Gastroesophageal sphincter (tissue), 4 donors: ENCODE measurements at regions not wholly inside any gene's neighbourhood (a gene's known extent, or its start where the extent isn't known, plus 50 kb on each side); places are given as distances from the start of the nearest gene placed in this dataset.
A peak's percentile ranks its signal among the peaks of the same experiment; 100 is the strongest.

Experiments
- ATAC-seq: fragments of 150-250 bp; one replicate; pipeline ENCODE4 v1.9.1; 2016; ENCODE audit warnings: mild to moderate bottlenecking, moderate library complexity
- H3K27ac ChIP-seq, 4 donors: fragments of 200-600 bp; sonication (generic) in 3 of 4; 1 replicate in 3 of 4; 2 replicates in 1 of 4; pipeline ENCODE4 v1.5.1; 2016 to 2019
- H3K27me3 ChIP-seq: fragments of 200-600 bp; sonication (generic); one replicate; pipeline ENCODE4 v1.5.1; 2019
- H3K36me3 ChIP-seq, 2 donors: fragments of 200-600 bp; sonication (generic); one replicate each; pipeline ENCODE4 v1.5.1; 2019; ENCODE audit warnings: control low read depth in 1 of 2
- H3K4me1 ChIP-seq, 3 donors: fragments of 200-600 bp; sonication (generic); 1 replicate in 2 of 3; 2 replicates in 1 of 3; pipeline ENCODE4 v1.5.1; 2016 to 2019; ENCODE audit warnings: control low read depth in 2 of 3
- H3K4me3 ChIP-seq, 2 donors: fragments of 200-600 bp; sonication (generic); one replicate each; pipeline ENCODE4 v1.5.1; 2019; ENCODE audit warnings: mild to moderate bottlenecking in 1 of 2, moderate library complexity in 1 of 2
- H3K9me3 ChIP-seq, 3 donors: fragments of 200-600 bp; sonication (generic); one replicate each; pipeline ENCODE4 v1.5.1; 2017 to 2019; ENCODE audit warnings: control low read depth in 2 of 3
- EP300 ChIP-seq: sonication (generic); formaldehyde crosslinking; IDR thresholded peaks from one replicate; pipeline ENCODE4 v1.6.1; 2017; ENCODE audit warnings: antibody characterized with exemption, mild to moderate bottlenecking
- POLR2A ChIP-seq, 2 donors: fragments of 450-650 bp; IDR thresholded peaks; one replicate each; pipeline ENCODE4 v1.6.1; 2017; ENCODE audit warnings: antibody characterized with exemption in 2 of 2, mild to moderate bottlenecking in 2 of 2, moderate library complexity in 1 of 2
- POLR2AphosphoS5 ChIP-seq: sonication (generic); formaldehyde crosslinking; IDR thresholded peaks from one replicate; pipeline ENCODE4 v1.6.1; 2017; ENCODE audit warnings: antibody characterized with exemption
- WGBS, 2 donors: methylation state at CpG; one replicate each; pipeline ENCODE4 v1.1.5; 2018; ENCODE audit warnings: low coverage in 1 of 2; 5-methylcytosine and 5-hydroxymethylcytosine counted together
- TF ChIP-seq, protein P1 (sequence below), 4 experiments: fragments of 200-600 bp in 2 of 4; fragments of 450-650 bp in 2 of 4; sonication (generic) in 1 of 4; IDR thresholded peaks; one replicate each; pipeline ENCODE4 v1.5.1; 2017 to 2019; ENCODE audit warnings: antibody characterized with exemption in 4 of 4, mild to moderate bottlenecking in 2 of 4, moderate library complexity in 2 of 4

DNA sequence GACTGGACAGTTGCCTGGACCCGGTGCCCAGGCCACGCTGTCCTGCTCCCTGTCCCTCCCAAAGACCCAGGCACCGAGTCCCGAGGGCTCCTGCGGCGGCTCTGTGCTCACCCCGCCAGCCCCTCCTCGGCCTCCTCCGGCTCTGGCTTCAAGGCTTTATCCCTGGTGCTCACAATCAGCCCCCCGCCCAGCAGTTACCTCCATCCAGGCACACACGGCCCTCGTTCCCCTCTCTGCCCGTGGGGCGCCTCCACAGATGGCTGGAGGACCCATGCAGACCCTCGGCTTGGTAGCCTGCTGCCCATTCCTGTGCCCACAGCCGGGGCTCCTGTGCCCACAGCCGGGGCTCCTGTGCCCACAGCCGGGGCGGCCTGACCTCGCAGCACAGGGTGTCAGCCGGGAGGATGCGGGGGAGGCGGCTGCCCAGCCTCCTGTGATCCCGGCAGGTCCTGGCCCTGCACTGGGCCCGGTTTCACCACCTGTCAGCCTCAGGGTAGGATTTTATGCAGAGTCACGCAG is 52.3 kb upstream of the COL18A1 start:
- no peaks in the 10 kb centered on the region for H3K27me3 ChIP-seq
- no peaks in the 10 kb centered on the region for H3K36me3 ChIP-seq
- peaks cover 0 to 67% (median 16%) of the 10 kb centered on the region in 3 donors for H3K4me1 ChIP-seq
- WGBS, 2 donors, result 87 to 97% methylated on average over 6 to 7 of the region's 26 CpGs
- peak overlapping the region in 1 of 4 donors; percentile 40 for H3K27ac ChIP-seq
- no peaks in the 10 kb centered on the region for H3K9me3 ChIP-seq
- no peak overlapping the region for H3K4me3 ChIP-seq
- TF ChIP-seq EP300 (no peak), POLR2A (IDR thresholded peaks at IDR 0.05) (no peak), POLR2AphosphoS5 (no peak)
- TF ChIP-seq, protein P1, sequence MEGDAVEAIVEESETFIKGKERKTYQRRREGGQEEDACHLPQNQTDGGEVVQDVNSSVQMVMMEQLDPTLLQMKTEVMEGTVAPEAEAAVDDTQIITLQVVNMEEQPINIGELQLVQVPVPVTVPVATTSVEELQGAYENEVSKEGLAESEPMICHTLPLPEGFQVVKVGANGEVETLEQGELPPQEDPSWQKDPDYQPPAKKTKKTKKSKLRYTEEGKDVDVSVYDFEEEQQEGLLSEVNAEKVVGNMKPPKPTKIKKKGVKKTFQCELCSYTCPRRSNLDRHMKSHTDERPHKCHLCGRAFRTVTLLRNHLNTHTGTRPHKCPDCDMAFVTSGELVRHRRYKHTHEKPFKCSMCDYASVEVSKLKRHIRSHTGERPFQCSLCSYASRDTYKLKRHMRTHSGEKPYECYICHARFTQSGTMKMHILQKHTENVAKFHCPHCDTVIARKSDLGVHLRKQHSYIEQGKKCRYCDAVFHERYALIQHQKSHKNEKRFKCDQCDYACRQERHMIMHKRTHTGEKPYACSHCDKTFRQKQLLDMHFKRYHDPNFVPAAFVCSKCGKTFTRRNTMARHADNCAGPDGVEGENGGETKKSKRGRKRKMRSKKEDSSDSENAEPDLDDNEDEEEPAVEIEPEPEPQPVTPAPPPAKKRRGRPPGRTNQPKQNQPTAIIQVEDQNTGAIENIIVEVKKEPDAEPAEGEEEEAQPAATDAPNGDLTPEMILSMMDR (IDR thresholded peaks at IDR 0.05), result no peak
- no peak for ATAC-seq

DNA sequence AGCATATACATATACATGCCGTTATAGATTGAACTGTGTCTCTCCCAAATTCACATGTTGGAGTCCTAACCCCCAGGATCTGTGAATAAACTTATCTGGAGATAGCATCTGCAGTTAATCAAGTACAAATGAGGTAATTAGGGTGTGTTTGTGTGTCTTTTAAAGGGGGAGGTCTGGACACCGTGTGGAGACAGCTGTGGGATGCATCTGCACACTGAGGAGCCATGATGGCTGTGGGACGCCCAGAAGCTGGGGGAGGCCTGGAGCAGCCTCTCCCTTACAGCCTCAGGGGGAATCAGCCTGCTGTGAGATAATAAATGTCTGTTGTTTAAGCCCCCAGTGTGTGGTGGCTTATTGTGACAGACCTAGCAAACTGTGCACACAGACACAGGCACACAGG is 51.8 kb upstream of the COL18A1 start:
- H3K9me3 ChIP-seq, result no peaks in the 10 kb centered on the region
- no peak overlapping the region for H3K4me3 ChIP-seq
- TF ChIP-seq POLR2AphosphoS5 (no peak), POLR2A (IDR thresholded peaks at IDR 0.05) (no peak), EP300 (no peak)
- TF ChIP-seq, protein P1 (IDR thresholded peaks at IDR 0.05), result no peak
- H3K27ac ChIP-seq, result no peak overlapping the region
- no peak for ATAC-seq
- H3K4me1 ChIP-seq, result peaks cover 0 to 66% (median 20%) of the 10 kb centered on the region in 3 donors
- H3K36me3 ChIP-seq, result no peaks in the 10 kb centered on the region
- WGBS, 2 donors, result 54 to 55% methylated on average over 3 of the region's 3 CpGs
- no peaks in the 10 kb centered on the region for H3K27me3 ChIP-seq

DNA sequence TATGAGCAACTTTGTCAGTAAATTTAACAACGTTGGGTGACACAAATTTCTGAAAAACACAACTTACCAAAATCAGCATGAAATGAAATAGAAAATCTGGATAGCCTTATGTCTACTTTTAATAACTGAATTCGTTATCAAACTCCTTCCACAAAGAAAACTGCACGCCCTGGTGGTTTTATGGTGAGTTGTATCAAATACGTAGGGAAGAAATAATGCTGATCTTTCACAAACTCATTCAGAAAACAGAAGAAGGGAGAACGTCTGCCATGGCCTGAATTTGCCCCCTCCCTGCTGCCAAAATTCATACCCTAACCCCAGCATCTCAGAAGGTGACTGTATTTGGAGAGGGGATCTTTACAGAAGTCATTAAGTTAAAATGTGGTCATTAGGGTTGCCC is 50.0 kb upstream of the COL18A1 start:
- no peaks in the 10 kb centered on the region for H3K9me3 ChIP-seq
- no peak for ATAC-seq
- peak overlapping the region in 2 of 4 donors; percentile 7 to 80 for H3K27ac ChIP-seq
- no peaks in the 10 kb centered on the region for H3K27me3 ChIP-seq
- 52 to 58% methylated on average over 3 to 5 of the region's 5 CpGs for WGBS, 2 donors
- H3K36me3 ChIP-seq, result no peaks in the 10 kb centered on the region
- no peak overlapping the region for H3K4me3 ChIP-seq
- TF ChIP-seq POLR2AphosphoS5, result no peak
- TF ChIP-seq, protein P1 (IDR thresholded peaks at IDR 0.05), result no peak
- TF ChIP-seq EP300, result no peak
- no peak for TF ChIP-seq POLR2A (IDR thresholded peaks at IDR 0.05)
- H3K4me1 ChIP-seq, result peaks cover 0 to 61% (median 13%) of the 10 kb centered on the region in 3 donors
